HEK293 (cell line): ENCODE measurements at regions not wholly inside any gene's neighbourhood (a gene's known extent, or its start where the extent isn't known, plus 50 kb on each side); places are given as distances from the start of the nearest gene placed in this dataset.

Experiments
- IKZF3 ChIP-seq: fragments of 450-650 bp; IDR thresholded peaks from 2 replicates; pipeline ENCODE4 v1.5.0; 2018; ENCODE audit warnings: missing biosample characterization, mild to moderate bottlenecking, missing genetic modification characterization, moderate library complexity
- KLF9 ChIP-seq: fragments of 450-650 bp; formaldehyde crosslinking; IDR thresholded peaks from 2 replicates; pipeline ENCODE4 v1.5.1; 2016; ENCODE audit warnings: missing biosample characterization, missing genetic modification characterization, low read depth
- REPIN1 ChIP-seq: fragments of 450-650 bp; formaldehyde crosslinking; IDR thresholded peaks from 2 replicates; pipeline ENCODE4 v1.5.1; 2017; ENCODE audit warnings: missing biosample characterization, missing genetic modification characterization, low read depth
- ZNF530 ChIP-seq: fragments of 450-650 bp; formaldehyde crosslinking; IDR thresholded peaks from 2 replicates; pipeline ENCODE4 v1.5.1; 2016; ENCODE audit warnings: low read depth, missing biosample characterization, missing genetic modification characterization
- ZNF76 ChIP-seq: fragments of 450-650 bp; formaldehyde crosslinking; IDR thresholded peaks from 2 replicates; pipeline ENCODE4; 2016; ENCODE audit warnings: low read depth, missing biosample characterization, missing genetic modification characterization, borderline replicate concordance
- TF ChIP-seq, protein P1 (sequence below): fragments of 450-650 bp; formaldehyde crosslinking; IDR thresholded peaks from 2 replicates; pipeline ENCODE4 v1.5.1; 2017; ENCODE audit warnings: missing biosample characterization, missing genetic modification characterization
- TF ChIP-seq, protein P2 (sequence below): fragments of 450-650 bp; formaldehyde crosslinking; IDR thresholded peaks from 2 replicates; pipeline ENCODE4 v1.5.1; 2016; ENCODE audit warnings: missing biosample characterization, missing genetic modification characterization
- TF ChIP-seq, protein P3 (sequence below): fragments of 450-650 bp; formaldehyde crosslinking; IDR thresholded peaks from 2 replicates; pipeline ENCODE4 v1.5.1; 2016; ENCODE audit warnings: missing biosample characterization, missing genetic modification characterization
- TF ChIP-seq, protein P4 (sequence below): fragments of 450-650 bp; formaldehyde crosslinking; IDR thresholded peaks from 2 replicates; pipeline ENCODE4 v1.5.1; 2016; ENCODE audit warnings: missing biosample characterization, missing genetic modification characterization, low read depth
- TF ChIP-seq, protein P5 (sequence below): fragments of 450-650 bp; formaldehyde crosslinking; IDR thresholded peaks from 2 replicates; pipeline ENCODE4 v1.5.1; 2017; ENCODE audit warnings: missing biosample characterization, missing genetic modification characterization

DNA sequence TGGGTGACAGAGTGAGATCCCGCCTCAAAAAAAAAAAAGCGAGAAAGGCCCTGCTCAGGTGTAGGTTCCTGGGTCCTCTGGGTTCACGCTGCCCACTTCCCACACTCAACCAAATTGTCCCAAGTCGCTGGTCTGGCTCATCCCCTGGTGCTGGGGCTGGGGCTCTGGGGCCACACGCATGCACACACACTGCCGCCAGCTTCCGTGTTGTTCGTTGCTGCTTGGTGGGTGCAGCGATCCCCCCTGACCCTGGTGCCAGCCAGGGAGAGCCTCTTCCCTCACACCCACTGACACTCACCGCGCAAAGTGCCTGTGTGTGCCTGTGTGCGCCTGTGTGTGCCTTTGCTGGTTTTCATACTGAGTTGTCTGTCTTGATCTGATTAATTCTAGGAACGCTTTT lies 124.1 kb upstream of the NKX1-1 start:
- TF ChIP-seq, protein P1, sequence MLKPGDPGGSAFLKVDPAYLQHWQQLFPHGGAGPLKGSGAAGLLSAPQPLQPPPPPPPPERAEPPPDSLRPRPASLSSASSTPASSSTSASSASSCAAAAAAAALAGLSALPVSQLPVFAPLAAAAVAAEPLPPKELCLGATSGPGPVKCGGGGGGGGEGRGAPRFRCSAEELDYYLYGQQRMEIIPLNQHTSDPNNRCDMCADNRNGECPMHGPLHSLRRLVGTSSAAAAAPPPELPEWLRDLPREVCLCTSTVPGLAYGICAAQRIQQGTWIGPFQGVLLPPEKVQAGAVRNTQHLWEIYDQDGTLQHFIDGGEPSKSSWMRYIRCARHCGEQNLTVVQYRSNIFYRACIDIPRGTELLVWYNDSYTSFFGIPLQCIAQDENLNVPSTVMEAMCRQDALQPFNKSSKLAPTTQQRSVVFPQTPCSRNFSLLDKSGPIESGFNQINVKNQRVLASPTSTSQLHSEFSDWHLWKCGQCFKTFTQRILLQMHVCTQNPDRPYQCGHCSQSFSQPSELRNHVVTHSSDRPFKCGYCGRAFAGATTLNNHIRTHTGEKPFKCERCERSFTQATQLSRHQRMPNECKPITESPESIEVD (tag by site-specific recombination) = no peak
- no peak for TF ChIP-seq REPIN1
- TF ChIP-seq KLF9 = no peak
- TF ChIP-seq, protein P2, sequence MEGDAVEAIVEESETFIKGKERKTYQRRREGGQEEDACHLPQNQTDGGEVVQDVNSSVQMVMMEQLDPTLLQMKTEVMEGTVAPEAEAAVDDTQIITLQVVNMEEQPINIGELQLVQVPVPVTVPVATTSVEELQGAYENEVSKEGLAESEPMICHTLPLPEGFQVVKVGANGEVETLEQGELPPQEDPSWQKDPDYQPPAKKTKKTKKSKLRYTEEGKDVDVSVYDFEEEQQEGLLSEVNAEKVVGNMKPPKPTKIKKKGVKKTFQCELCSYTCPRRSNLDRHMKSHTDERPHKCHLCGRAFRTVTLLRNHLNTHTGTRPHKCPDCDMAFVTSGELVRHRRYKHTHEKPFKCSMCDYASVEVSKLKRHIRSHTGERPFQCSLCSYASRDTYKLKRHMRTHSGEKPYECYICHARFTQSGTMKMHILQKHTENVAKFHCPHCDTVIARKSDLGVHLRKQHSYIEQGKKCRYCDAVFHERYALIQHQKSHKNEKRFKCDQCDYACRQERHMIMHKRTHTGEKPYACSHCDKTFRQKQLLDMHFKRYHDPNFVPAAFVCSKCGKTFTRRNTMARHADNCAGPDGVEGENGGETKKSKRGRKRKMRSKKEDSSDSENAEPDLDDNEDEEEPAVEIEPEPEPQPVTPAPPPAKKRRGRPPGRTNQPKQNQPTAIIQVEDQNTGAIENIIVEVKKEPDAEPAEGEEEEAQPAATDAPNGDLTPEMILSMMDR (tag by site-specific recombination) = no peak
- TF ChIP-seq ZNF530 = no peak
- TF ChIP-seq, protein P3, sequence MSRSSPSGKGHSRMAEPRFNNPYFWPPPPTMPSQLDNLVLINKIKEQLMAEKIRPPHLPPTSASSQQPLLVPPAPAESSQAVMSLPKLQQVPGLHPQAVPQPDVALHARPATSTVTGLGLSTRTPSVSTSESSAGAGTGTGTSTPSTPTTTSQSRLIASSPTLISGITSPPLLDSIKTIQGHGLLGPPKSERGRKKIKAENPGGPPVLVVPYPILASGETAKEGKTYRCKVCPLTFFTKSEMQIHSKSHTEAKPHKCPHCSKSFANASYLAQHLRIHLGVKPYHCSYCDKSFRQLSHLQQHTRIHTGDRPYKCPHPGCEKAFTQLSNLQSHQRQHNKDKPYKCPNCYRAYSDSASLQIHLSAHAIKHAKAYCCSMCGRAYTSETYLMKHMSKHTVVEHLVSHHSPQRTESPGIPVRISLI (tag by site-specific recombination) = no peak
- TF ChIP-seq IKZF3 (tag by site-specific recombination) = no peak
- TF ChIP-seq, protein P4, sequence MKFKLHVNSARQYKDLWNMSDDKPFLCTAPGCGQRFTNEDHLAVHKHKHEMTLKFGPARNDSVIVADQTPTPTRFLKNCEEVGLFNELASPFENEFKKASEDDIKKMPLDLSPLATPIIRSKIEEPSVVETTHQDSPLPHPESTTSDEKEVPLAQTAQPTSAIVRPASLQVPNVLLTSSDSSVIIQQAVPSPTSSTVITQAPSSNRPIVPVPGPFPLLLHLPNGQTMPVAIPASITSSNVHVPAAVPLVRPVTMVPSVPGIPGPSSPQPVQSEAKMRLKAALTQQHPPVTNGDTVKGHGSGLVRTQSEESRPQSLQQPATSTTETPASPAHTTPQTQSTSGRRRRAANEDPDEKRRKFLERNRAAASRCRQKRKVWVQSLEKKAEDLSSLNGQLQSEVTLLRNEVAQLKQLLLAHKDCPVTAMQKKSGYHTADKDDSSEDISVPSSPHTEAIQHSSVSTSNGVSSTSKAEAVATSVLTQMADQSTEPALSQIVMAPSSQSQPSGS (tag by site-specific recombination) = no peak
- TF ChIP-seq, protein P5, sequence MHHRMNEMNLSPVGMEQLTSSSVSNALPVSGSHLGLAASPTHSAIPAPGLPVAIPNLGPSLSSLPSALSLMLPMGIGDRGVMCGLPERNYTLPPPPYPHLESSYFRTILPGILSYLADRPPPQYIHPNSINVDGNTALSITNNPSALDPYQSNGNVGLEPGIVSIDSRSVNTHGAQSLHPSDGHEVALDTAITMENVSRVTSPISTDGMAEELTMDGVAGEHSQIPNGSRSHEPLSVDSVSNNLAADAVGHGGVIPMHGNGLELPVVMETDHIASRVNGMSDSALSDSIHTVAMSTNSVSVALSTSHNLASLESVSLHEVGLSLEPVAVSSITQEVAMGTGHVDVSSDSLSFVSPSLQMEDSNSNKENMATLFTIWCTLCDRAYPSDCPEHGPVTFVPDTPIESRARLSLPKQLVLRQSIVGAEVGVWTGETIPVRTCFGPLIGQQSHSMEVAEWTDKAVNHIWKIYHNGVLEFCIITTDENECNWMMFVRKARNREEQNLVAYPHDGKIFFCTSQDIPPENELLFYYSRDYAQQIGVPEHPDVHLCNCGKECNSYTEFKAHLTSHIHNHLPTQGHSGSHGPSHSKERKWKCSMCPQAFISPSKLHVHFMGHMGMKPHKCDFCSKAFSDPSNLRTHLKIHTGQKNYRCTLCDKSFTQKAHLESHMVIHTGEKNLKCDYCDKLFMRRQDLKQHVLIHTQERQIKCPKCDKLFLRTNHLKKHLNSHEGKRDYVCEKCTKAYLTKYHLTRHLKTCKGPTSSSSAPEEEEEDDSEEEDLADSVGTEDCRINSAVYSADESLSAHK (tag by site-specific recombination) = no peak
- TF ChIP-seq ZNF76 = no peak
